Testis (tissue), 2 donors: ENCODE measurements at regions not wholly inside any gene's neighbourhood (a gene's known extent, or its start where the extent isn't known, plus 50 kb on each side); places are given as distances from the start of the nearest gene placed in this dataset.

Experiments
- DNase-seq: peaks from one replicate; pipeline ENCODE4 v3.0.0-alpha.2; 2019
- H3K27ac ChIP-seq, 2 donors: fragments of 200-600 bp; sonication (generic); one replicate each; pipeline ENCODE4 v1.5.1; 2019
- H3K27me3 ChIP-seq: fragments of 200-600 bp; sonication (generic); one replicate; pipeline ENCODE4 v1.5.1; 2019
- H3K36me3 ChIP-seq: fragments of 200-600 bp; sonication (generic); one replicate; pipeline ENCODE4 v1.5.1; 2017; ENCODE audit warnings: low read depth; ENCODE audit errors: missing control alignments
- H3K4me1 ChIP-seq: fragments of 200-600 bp; sonication (generic); one replicate; pipeline ENCODE4 v1.5.1; 2019
- H3K4me3 ChIP-seq, 2 donors: fragments of 200-600 bp; sonication (generic); one replicate each; pipeline ENCODE4 v1.5.1; 2017 to 2019
- H3K9me3 ChIP-seq: fragments of 200-600 bp; sonication (generic); one replicate; pipeline ENCODE4 v1.5.1; 2017
- POLR2A ChIP-seq: fragments of 450-650 bp; IDR thresholded peaks from one replicate; pipeline ENCODE4 v1.6.1; 2017; ENCODE audit warnings: antibody characterized with exemption, mild to moderate bottlenecking, moderate library complexity
- WGBS, 2 donors: methylation state at CpG; one replicate each; pipeline ENCODE4 v1.1.5; 2018; 5-methylcytosine and 5-hydroxymethylcytosine counted together
- intact Hi-C: fragments of 100-400 bp; cut with DNase I; formaldehyde crosslinking; loops from one replicate; pipeline ENCODE4 v1.15.1; 2023; ENCODE audit warnings: low total_unique reads
- TF ChIP-seq, protein P1 (sequence below), 3 experiments: fragments of 450-650 bp in 2 of 3; fragments of 200-600 bp in 1 of 3; sonication (generic) in 1 of 3; IDR thresholded peaks; one replicate each; pipeline ENCODE4 v1.5.1; 2016 to 2019; ENCODE audit warnings: antibody characterized with exemption in 3 of 3, mild to moderate bottlenecking in 2 of 3, moderate library complexity in 1 of 3

DNA sequence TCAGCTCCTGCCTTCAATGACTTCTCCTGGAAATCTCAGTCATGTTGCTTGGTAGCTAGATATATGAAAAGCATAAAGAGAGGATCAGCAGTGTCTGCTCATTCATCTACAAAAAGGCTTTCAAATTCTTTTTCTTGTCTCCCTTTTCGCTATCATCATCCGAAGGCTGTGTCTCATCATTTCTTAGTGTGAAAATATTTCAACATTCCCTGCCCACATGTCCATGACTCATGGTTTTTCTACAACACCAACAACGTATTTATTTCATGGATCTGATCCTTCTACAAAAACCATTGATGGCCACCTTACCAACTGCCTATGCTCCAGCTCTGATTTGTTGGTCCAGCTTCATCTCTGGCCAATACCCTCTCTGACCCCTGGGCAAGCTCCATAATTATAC is 472.5 kb upstream of the GHITM start:
- no peak for DNase-seq
- no peaks in the 10 kb centered on the region for H3K36me3 ChIP-seq
- TF ChIP-seq, protein P1, sequence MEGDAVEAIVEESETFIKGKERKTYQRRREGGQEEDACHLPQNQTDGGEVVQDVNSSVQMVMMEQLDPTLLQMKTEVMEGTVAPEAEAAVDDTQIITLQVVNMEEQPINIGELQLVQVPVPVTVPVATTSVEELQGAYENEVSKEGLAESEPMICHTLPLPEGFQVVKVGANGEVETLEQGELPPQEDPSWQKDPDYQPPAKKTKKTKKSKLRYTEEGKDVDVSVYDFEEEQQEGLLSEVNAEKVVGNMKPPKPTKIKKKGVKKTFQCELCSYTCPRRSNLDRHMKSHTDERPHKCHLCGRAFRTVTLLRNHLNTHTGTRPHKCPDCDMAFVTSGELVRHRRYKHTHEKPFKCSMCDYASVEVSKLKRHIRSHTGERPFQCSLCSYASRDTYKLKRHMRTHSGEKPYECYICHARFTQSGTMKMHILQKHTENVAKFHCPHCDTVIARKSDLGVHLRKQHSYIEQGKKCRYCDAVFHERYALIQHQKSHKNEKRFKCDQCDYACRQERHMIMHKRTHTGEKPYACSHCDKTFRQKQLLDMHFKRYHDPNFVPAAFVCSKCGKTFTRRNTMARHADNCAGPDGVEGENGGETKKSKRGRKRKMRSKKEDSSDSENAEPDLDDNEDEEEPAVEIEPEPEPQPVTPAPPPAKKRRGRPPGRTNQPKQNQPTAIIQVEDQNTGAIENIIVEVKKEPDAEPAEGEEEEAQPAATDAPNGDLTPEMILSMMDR (IDR thresholded peaks at IDR 0.05), result no peak
- no peak for TF ChIP-seq POLR2A
- H3K4me3 ChIP-seq, result no peak overlapping the region
- H3K4me1 ChIP-seq, result no peaks in the 10 kb centered on the region
- H3K27ac ChIP-seq, result no peak overlapping the region
- intact Hi-C loops, result no loop called here
- H3K27me3 ChIP-seq, result no peaks in the 10 kb centered on the region
- no peaks in the 10 kb centered on the region for H3K9me3 ChIP-seq
- 84 to 85% methylated on average over 3 of the region's 3 CpGs for WGBS, 2 donors

- no peak for TF ChIP-seq POLR2A
- TF ChIP-seq, protein P1 (IDR thresholded peaks at IDR 0.05), result no peak
- WGBS, 2 donors, result 93 to 98% methylated on average over 1 of the region's 1 CpG
- no peak overlapping the region for H3K27ac ChIP-seq
- no peaks in the 10 kb centered on the region for H3K4me1 ChIP-seq
- H3K9me3 ChIP-seq, result no peaks in the 10 kb centered on the region
- H3K4me3 ChIP-seq, result no peak overlapping the region
- intact Hi-C loops, result no loop called here
- no peak for DNase-seq
- H3K36me3 ChIP-seq, result no peaks in the 10 kb centered on the region
- no peaks in the 10 kb centered on the region for H3K27me3 ChIP-seq
Measured at GRCh38 chr10:83667594-83667993, 471.7 kb upstream of the GHITM start.

- H3K9me3 ChIP-seq, result no peaks in the 10 kb centered on the region
- no peaks in the 10 kb centered on the region for H3K4me1 ChIP-seq
- WGBS, 2 donors, result 82 to 86% methylated on average over 2 to 3 of the region's 3 CpGs
- H3K27me3 ChIP-seq, result no peaks in the 10 kb centered on the region
- H3K36me3 ChIP-seq, result no peaks in the 10 kb centered on the region
- DNase-seq, result no peak
- intact Hi-C loops, result no loop called here
- H3K4me3 ChIP-seq, result no peak overlapping the region
- H3K27ac ChIP-seq, result no peak overlapping the region
- TF ChIP-seq, protein P1 (IDR thresholded peaks at IDR 0.05), result no peak
- TF ChIP-seq POLR2A, result no peak
Measured at GRCh38 chr10:83673316-83673715, 466.0 kb upstream of the GHITM start.

- no peak for TF ChIP-seq POLR2A
- TF ChIP-seq, protein P1 (IDR thresholded peaks at IDR 0.05), result no peak
- H3K9me3 ChIP-seq, result no peaks in the 10 kb centered on the region
- 42 to 49% methylated on average over 4 of the region's 4 CpGs for WGBS, 2 donors
- H3K27ac ChIP-seq, result no peak overlapping the region
- no peak overlapping the region for H3K4me3 ChIP-seq
- no peaks in the 10 kb centered on the region for H3K36me3 ChIP-seq
- DNase-seq, result peak; percentile 36
- no peaks in the 10 kb centered on the region for H3K27me3 ChIP-seq
- intact Hi-C loops, result no loop called here
- no peaks in the 10 kb centered on the region for H3K4me1 ChIP-seq
Measured at GRCh38 chr10:83677795-83678194, 461.5 kb upstream of the GHITM start.

- Histone ChIP-seq H3K4me3 (no peak overlapping the region), H3K4me1 (no peaks in the 10 kb centered on the region), H3K27me3 (no peaks in the 10 kb centered on the region), H3K27ac (no peak overlapping the region), H3K36me3 (no peaks in the 10 kb centered on the region), H3K9me3 (no peaks in the 10 kb centered on the region)
- TF ChIP-seq, protein P1 (IDR thresholded peaks at IDR 0.05), result no peak
- TF ChIP-seq POLR2A, result no peak
- 91 to 94% methylated on average over 3 of the region's 3 CpGs for WGBS, 2 donors
- intact Hi-C loops, result no loop called here
- no peak for DNase-seq
Measured at GRCh38 chr10:83678850-83679249, 460.5 kb upstream of the GHITM start.
